NCI-H1417 (cell line): ENCODE measurements at regions not wholly inside any gene's neighbourhood (a gene's known extent, or its start where the extent isn't known, plus 50 kb on each side); places are given as distances from the start of the nearest gene placed in this dataset.
A peak's percentile ranks its signal among the peaks of the same experiment; 100 is the strongest.
"Not testable (repeated sequence)": the region's sequence is repeated elsewhere in the genome, so short reads cannot be mapped to it uniquely, and the experiment has no call there.

Experiments used
- DNase-seq, 3 experiments: peaks; one replicate each; lab custom pipeline; 2025; lab: John Stamatoyannopoulos, UW

GRCh38 chr11:103805688-103806009 is 230.8 kb upstream of the DDI1 start:
- DNase-seq, result no peak

- DNase-seq, result no peak
Measured at GRCh38 chr11:103806130-103806895, 230.1 kb upstream of the DDI1 start.

- DNase-seq, result no peak
Measured at GRCh38 chr11:103807806-103808205, 228.6 kb upstream of the DDI1 start.

- DNase-seq, result no peak
Measured at GRCh38 chr11:103808252-103808651, 228.2 kb upstream of the DDI1 start.

GRCh38 chr11:103811870-103812455 is 224.5 kb upstream of the DDI1 start:
- DNase-seq, result peak in 1 of 3 experiments; percentile 35

GRCh38 chr11:103812680-103813079 is 223.8 kb upstream of the DDI1 start:
- no peak for DNase-seq

GRCh38 chr11:103820345-103820744 is 216.1 kb upstream of the DDI1 start:
- not testable (repeated sequence) for DNase-seq

- no peak for DNase-seq
Measured at GRCh38 chr11:103824116-103824515, 212.3 kb upstream of the DDI1 start.

GRCh38 chr11:103825469-103825868 is 211.0 kb upstream of the DDI1 start:
- DNase-seq, result no peak

GRCh38 chr11:103826856-103827255 is 209.6 kb upstream of the DDI1 start:
- DNase-seq, result no peak

GRCh38 chr11:103829596-103829995 is 206.8 kb upstream of the DDI1 start:
- DNase-seq, result no peak

GRCh38 chr11:103830205-103830604 is 206.2 kb upstream of the DDI1 start:
- no peak for DNase-seq

GRCh38 chr11:103832762-103833161 is 203.7 kb upstream of the DDI1 start:
- no peak for DNase-seq

- no peak for DNase-seq
Measured at GRCh38 chr11:103842191-103842590, 194.2 kb upstream of the DDI1 start.

GRCh38 chr11:103842795-103843194 is 193.6 kb upstream of the DDI1 start:
- peak in 1 of 3 experiments; percentile 64 for DNase-seq

- DNase-seq, result no peak
Measured at GRCh38 chr11:103844327-103845215, 191.9 kb upstream of the DDI1 start.

GRCh38 chr11:103845331-103845730 is 191.1 kb upstream of the DDI1 start:
- DNase-seq, result no peak

GRCh38 chr11:103848686-103849085 is 187.8 kb upstream of the DDI1 start:
- no peak for DNase-seq

- no peak for DNase-seq
Measured at GRCh38 chr11:103849366-103849765, 187.1 kb upstream of the DDI1 start.

- no peak for DNase-seq
Measured at GRCh38 chr11:103850419-103851165, 185.8 kb upstream of the DDI1 start.

GRCh38 chr11:103851166-103851651 is 185.2 kb upstream of the DDI1 start:
- DNase-seq, result no peak
